PC-3 (cell line): ENCODE measurements at regions not wholly inside any gene's neighbourhood (a gene's known extent, or its start where the extent isn't known, plus 50 kb on each side); places are given as distances from the start of the nearest gene placed in this dataset.
"Not testable (repeated sequence)": the region's sequence is repeated elsewhere in the genome, so short reads cannot be mapped to it uniquely, and the experiment has no call there.

ENCODE experiments used
- EZH2 ChIP-seq: fragments of 300-600 bp; sonication (generic); IDR thresholded peaks from one replicate; pipeline ENCODE4 v1.6.1; 2017; ENCODE audit warnings: antibody characterized with exemption, mild to moderate bottlenecking, low read length; ENCODE audit not compliant: unreplicated experiment
- TF ChIP-seq, protein P1 (sequence below): fragments of 300-600 bp; sonication (generic); conservative IDR thresholded peaks from 2 replicates; pipeline ENCODE4 v1.5.1; 2017; ENCODE audit warnings: antibody characterized with exemption, low read depth, mild to moderate bottlenecking, low read length

GRCh38 chr5:124168093-124168492, 578.3 kb downstream of the ZNF608 start:
- TF ChIP-seq, protein P1, sequence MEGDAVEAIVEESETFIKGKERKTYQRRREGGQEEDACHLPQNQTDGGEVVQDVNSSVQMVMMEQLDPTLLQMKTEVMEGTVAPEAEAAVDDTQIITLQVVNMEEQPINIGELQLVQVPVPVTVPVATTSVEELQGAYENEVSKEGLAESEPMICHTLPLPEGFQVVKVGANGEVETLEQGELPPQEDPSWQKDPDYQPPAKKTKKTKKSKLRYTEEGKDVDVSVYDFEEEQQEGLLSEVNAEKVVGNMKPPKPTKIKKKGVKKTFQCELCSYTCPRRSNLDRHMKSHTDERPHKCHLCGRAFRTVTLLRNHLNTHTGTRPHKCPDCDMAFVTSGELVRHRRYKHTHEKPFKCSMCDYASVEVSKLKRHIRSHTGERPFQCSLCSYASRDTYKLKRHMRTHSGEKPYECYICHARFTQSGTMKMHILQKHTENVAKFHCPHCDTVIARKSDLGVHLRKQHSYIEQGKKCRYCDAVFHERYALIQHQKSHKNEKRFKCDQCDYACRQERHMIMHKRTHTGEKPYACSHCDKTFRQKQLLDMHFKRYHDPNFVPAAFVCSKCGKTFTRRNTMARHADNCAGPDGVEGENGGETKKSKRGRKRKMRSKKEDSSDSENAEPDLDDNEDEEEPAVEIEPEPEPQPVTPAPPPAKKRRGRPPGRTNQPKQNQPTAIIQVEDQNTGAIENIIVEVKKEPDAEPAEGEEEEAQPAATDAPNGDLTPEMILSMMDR: not testable (repeated sequence)
- TF ChIP-seq EZH2: not testable (repeated sequence)
